ENCODE measurements at regions not wholly inside any gene's neighbourhood (a gene's known extent, or its start where the extent isn't known, plus 50 kb on each side); places are given as distances from the start of the nearest gene placed in this dataset.

- TF ChIP-seq GATA2 (IDR thresholded peaks at IDR 0.05; ENCODE audit: insufficient read depth, insufficient read length, low read depth, low read length) = no peak
- TF ChIP-seq POLR2A (IDR thresholded peaks at IDR 0.05; ENCODE audit: low read depth, low read length) = no peak
- no peak for TF ChIP-seq MAX (IDR thresholded peaks at IDR 0.05; ENCODE audit: insufficient read depth, insufficient read length)
- TF ChIP-seq FOS (IDR thresholded peaks at IDR 0.05; ENCODE audit: borderline replicate concordance, insufficient read depth, low read length) = no peak
- no peak for TF ChIP-seq POLR2AphosphoS5 (IDR thresholded peaks at IDR 0.05; ENCODE audit: insufficient read depth, low read depth, low read length)
- no peak for TF ChIP-seq CTCF (IDR thresholded peaks at IDR 0.05; ENCODE audit: extremely low read depth in 1 of 2, insufficient read depth in 1 of 2, low read depth in 1 of 2, low read length in 2 of 2)
- TF ChIP-seq JUN (IDR thresholded peaks at IDR 0.05; ENCODE audit: borderline replicate concordance, insufficient read depth, insufficient read length, low read depth) = no peak
- TF ChIP-seq MYC (IDR thresholded peaks at IDR 0.05; ENCODE audit: low read depth, low read length) = no peak
- FAIRE-seq (no peak), DNase-seq (ENCODE audit: low read depth, low spot score) (no peak)
- H3K27ac ChIP-seq (ENCODE audit: insufficient read depth, low read depth, low read length) = no peak overlapping the region
- H3K4me2 ChIP-seq (ENCODE audit: insufficient read depth, low read length) = no peak overlapping the region
- no TSS peak for BruUV-seq (replicated peaks)
- dilution Hi-C loops (cut with MboI; ENCODE audit: extremely low pct_ligation_motif_present, low sequenced_read_pairs) (no loop called here), intact Hi-C loops (cut with micrococcal nuclease) (no loop called here)
- no peaks in the 10 kb centered on the region for H3K79me2 ChIP-seq (ENCODE audit: control insufficient read depth, insufficient read depth, low read length)
- no peaks in the 10 kb centered on the region for H3K9me3 ChIP-seq (replicated peaks; ENCODE audit: control insufficient read depth, insufficient read depth, low read length)
- POLR2A ChIA-PET = no interaction called here
- H3K9ac ChIP-seq (replicated peaks; ENCODE audit: extremely low read depth, insufficient read depth, low read length) = no peak overlapping the region
- no peaks in the 10 kb centered on the region for H3K4me1 ChIP-seq (ENCODE audit: control insufficient read depth, extremely low read depth, insufficient read depth, low read length)
- H3K4me3 ChIP-seq (replicated peaks in 1 of 3; ENCODE audit: insufficient read depth in 1 of 3, low read depth in 1 of 3, low read length in 3 of 3) = no peak overlapping the region
- H3K36me3 ChIP-seq (ENCODE audit: control insufficient read depth in 2 of 2, extremely low read depth in 1 of 2, insufficient read depth in 2 of 2, low read length in 2 of 2) = no peaks in the 10 kb centered on the region
- H4K20me1 ChIP-seq (replicated peaks; ENCODE audit: control insufficient read depth, extremely low read depth, insufficient read depth, low read length) = no peaks in the 10 kb centered on the region
- H3K27me3 ChIP-seq (ENCODE audit: control insufficient read depth in 2 of 2, insufficient read depth in 2 of 2, low read length in 2 of 2) = peaks cover 0 to 3% of the 10 kb centered on the region in 2 experiments
- no peaks in the 10 kb centered on the region for H3K9me1 ChIP-seq (replicated peaks; ENCODE audit: control insufficient read depth, extremely low read depth, insufficient read depth, low read length)
- CTCF ChIA-PET = no interaction called here
- H2AFZ ChIP-seq (ENCODE audit: low read depth, low read length) = no peak overlapping the region
Measured at GRCh38 chr2:120992791-120993555, 257.3 kb downstream of the GLI2 start.
